Testis (tissue), 2 donors: ENCODE measurements at regions not wholly inside any gene's neighbourhood (a gene's known extent, or its start where the extent isn't known, plus 50 kb on each side); places are given as distances from the start of the nearest gene placed in this dataset.

Experiments used
- POLR2A ChIP-seq: fragments of 450-650 bp; IDR thresholded peaks from one replicate; pipeline ENCODE4 v1.6.1; 2017; ENCODE audit warnings: antibody characterized with exemption, mild to moderate bottlenecking, moderate library complexity
- TF ChIP-seq, protein P1 (sequence below), 3 experiments: fragments of 450-650 bp in 2 of 3; fragments of 200-600 bp in 1 of 3; sonication (generic) in 1 of 3; IDR thresholded peaks; one replicate each; pipeline ENCODE4 v1.5.1; 2016 to 2019; ENCODE audit warnings: antibody characterized with exemption in 3 of 3, mild to moderate bottlenecking in 2 of 3, moderate library complexity in 1 of 3

DNA sequence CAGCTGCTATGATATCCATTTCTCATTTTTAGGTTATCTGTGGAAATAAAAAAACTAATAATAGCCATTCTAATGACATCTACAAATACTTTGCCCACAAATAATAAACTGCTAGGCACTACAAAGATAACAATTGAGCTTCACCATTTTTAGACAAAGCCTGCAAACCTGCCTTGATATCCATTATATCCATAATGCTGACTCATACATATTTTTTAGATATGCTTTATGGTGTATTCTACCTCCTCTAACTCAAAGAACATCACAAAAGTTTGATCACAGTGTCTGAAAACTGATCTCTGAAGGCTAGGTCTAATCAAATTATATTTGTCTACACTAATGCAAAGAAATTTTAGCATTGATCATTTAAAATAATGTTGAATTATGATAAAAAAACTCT, 138.4 kb downstream of the HNMT start:
- TF ChIP-seq, protein P1, sequence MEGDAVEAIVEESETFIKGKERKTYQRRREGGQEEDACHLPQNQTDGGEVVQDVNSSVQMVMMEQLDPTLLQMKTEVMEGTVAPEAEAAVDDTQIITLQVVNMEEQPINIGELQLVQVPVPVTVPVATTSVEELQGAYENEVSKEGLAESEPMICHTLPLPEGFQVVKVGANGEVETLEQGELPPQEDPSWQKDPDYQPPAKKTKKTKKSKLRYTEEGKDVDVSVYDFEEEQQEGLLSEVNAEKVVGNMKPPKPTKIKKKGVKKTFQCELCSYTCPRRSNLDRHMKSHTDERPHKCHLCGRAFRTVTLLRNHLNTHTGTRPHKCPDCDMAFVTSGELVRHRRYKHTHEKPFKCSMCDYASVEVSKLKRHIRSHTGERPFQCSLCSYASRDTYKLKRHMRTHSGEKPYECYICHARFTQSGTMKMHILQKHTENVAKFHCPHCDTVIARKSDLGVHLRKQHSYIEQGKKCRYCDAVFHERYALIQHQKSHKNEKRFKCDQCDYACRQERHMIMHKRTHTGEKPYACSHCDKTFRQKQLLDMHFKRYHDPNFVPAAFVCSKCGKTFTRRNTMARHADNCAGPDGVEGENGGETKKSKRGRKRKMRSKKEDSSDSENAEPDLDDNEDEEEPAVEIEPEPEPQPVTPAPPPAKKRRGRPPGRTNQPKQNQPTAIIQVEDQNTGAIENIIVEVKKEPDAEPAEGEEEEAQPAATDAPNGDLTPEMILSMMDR (IDR thresholded peaks at IDR 0.05), result no peak
- no peak for TF ChIP-seq POLR2A
